MM.1S (cell line): ENCODE measurements at regions not wholly inside any gene's neighbourhood (a gene's known extent, or its start where the extent isn't known, plus 50 kb on each side); places are given as distances from the start of the nearest gene placed in this dataset.

Experiments used
- EZH2 ChIP-seq: fragments of 300-600 bp; sonication (generic); optimal IDR thresholded peaks from 2 replicates; pipeline ENCODE3; 2017; ENCODE audit warnings: low read depth, mild to moderate bottlenecking, antibody characterized with exemption, low read length, mixed read lengths
- EZH2phosphoT487 ChIP-seq: fragments of 300-600 bp; sonication (generic); IDR thresholded peaks from 2 replicates; pipeline ENCODE4 v1.6.1; 2018; ENCODE audit warnings: antibody characterized with exemption, low read length
- TF ChIP-seq, protein P1 (sequence below): fragments of 300-600 bp; sonication (generic); IDR thresholded peaks from 2 replicates; pipeline ENCODE4 v1.5.1; 2016; ENCODE audit warnings: antibody characterized with exemption, low read length, mixed read lengths

DNA sequence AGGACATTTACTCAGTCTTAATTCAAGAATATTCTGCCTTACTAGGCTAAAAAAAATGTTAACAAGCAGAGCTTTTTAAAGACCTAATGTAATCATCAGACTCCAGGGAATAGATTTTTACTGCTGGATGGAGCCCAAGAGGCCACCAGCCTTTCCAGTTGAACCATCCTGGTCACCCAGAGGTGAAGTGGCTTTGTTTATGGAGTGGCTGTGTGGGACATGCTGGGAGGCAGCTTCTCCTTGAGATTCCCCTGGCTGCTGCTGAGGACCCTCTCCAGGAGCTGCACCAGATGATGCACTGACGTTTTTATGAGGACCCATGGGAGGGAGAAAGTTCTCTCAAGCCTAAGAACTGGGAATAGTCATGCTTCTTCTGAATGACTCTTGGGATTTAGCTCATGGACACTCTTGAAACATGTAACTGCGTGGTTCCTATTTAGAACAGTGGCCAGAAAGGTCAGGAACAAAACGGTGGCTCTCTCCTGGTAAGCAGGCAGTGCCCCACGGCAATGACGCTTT, 205.9 kb upstream of the MIR17HG start:
- TF ChIP-seq, protein P1, sequence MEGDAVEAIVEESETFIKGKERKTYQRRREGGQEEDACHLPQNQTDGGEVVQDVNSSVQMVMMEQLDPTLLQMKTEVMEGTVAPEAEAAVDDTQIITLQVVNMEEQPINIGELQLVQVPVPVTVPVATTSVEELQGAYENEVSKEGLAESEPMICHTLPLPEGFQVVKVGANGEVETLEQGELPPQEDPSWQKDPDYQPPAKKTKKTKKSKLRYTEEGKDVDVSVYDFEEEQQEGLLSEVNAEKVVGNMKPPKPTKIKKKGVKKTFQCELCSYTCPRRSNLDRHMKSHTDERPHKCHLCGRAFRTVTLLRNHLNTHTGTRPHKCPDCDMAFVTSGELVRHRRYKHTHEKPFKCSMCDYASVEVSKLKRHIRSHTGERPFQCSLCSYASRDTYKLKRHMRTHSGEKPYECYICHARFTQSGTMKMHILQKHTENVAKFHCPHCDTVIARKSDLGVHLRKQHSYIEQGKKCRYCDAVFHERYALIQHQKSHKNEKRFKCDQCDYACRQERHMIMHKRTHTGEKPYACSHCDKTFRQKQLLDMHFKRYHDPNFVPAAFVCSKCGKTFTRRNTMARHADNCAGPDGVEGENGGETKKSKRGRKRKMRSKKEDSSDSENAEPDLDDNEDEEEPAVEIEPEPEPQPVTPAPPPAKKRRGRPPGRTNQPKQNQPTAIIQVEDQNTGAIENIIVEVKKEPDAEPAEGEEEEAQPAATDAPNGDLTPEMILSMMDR, result no peak
- TF ChIP-seq EZH2phosphoT487 (no peak), EZH2 (no peak)
